Neural progenitor cell (in vitro differentiated cells): ENCODE measurements at regions not wholly inside any gene's neighbourhood (a gene's known extent, or its start where the extent isn't known, plus 50 kb on each side); places are given as distances from the start of the nearest gene placed in this dataset.

Experiments
- DNase-seq: peaks from one replicate; pipeline ENCODE4 v3.0.0-alpha.2; 2016; ENCODE audit warnings: low spot score
- H2AFZ ChIP-seq: fragments of 200-600 bp; sonication (generic); replicated peaks from 2 replicates; pipeline ENCODE4 v1.6.1; 2016; ENCODE audit warnings: antibody characterized with exemption
- H3F3A ChIP-seq: fragments of 200-600 bp; sonication (generic); 2 replicates; pipeline ENCODE4 v1.6.1; 2016; ENCODE audit warnings: antibody characterized with exemption, low read depth
- H3K27ac ChIP-seq: fragments of 200-600 bp; sonication (generic); 2 replicates; pipeline ENCODE4 v1.5.1; 2016; ENCODE audit warnings: mild to moderate bottlenecking
- H3K27me3 ChIP-seq: fragments of 200-600 bp; sonication (generic); 2 replicates; pipeline ENCODE4 v1.6.1; 2016; ENCODE audit warnings: mild to moderate bottlenecking, moderate library complexity
- H3K36me3 ChIP-seq: fragments of 200-600 bp; sonication (generic); 2 replicates; pipeline ENCODE4 v1.5.1; 2016
- H3K4me1 ChIP-seq: fragments of 200-600 bp; sonication (generic); 2 replicates; pipeline ENCODE4 v1.6.1; 2016; ENCODE audit warnings: mixed run types
- H3K4me2 ChIP-seq: fragments of 200-600 bp; sonication (generic); 2 replicates; pipeline ENCODE4 v1.6.1; 2016
- H3K4me3 ChIP-seq: fragments of 200-600 bp; sonication (generic); 2 replicates; pipeline ENCODE4 v1.5.1; 2016
- H3K79me2 ChIP-seq: fragments of 200-600 bp; sonication (generic); 2 replicates; pipeline ENCODE4 v1.6.1; 2016; ENCODE audit warnings: low read depth
- H3K9ac ChIP-seq: fragments of 200-600 bp; sonication (generic); 2 replicates; pipeline ENCODE4 v1.6.1; 2016
- H3K9me3 ChIP-seq: fragments of 200-600 bp; sonication (generic); 2 replicates; pipeline ENCODE4 v1.5.1; 2016; ENCODE audit warnings: low read depth
- H4K20me1 ChIP-seq: fragments of 200-600 bp; sonication (generic); 2 replicates; pipeline ENCODE4 v1.6.1; 2016; ENCODE audit warnings: low read depth
- H3K27ac Mint-ChIP-seq: 3 replicates; pipeline ENCODE4 v1.8.0; 2021; ENCODE audit warnings: mixed read lengths
- H3K27me3 Mint-ChIP-seq: 2 replicates; pipeline ENCODE4 v1.8.0; 2022; ENCODE audit warnings: low read depth, mild to moderate bottlenecking, inconsistent platforms, moderate library complexity, mixed read lengths; ENCODE audit not compliant: insufficient read depth
- H3K36me3 Mint-ChIP-seq: 3 replicates; pipeline ENCODE4 v1.8.0; 2021; ENCODE audit warnings: mixed read lengths
- H3K4me1 Mint-ChIP-seq: 3 replicates; pipeline ENCODE4 v1.8.0; 2021; ENCODE audit warnings: mixed read lengths
- H3K4me3 Mint-ChIP-seq: 3 replicates; pipeline ENCODE4 v1.8.0; 2021; ENCODE audit warnings: mild to moderate bottlenecking, moderate library complexity, mixed read lengths
- H3K9me3 Mint-ChIP-seq: 3 replicates; pipeline ENCODE4 v1.8.0; 2020; ENCODE audit warnings: mixed read lengths
- CTCF ChIP-seq: fragments of 200-600 bp; sonication (generic); IDR thresholded peaks from 2 replicates; pipeline ENCODE4 v1.5.1; 2017; ENCODE audit warnings: antibody characterized with exemption, mild to moderate bottlenecking
- EZH2 ChIP-seq: fragments of 200-600 bp; sonication (generic); IDR thresholded peaks from 2 replicates; pipeline ENCODE4 v1.6.1; 2017; ENCODE audit warnings: antibody characterized with exemption, mild to moderate bottlenecking, moderate library complexity
- EZH2phosphoT487 ChIP-seq: fragments of 200-600 bp; sonication (generic); IDR thresholded peaks from 2 replicates; pipeline ENCODE4 v1.6.1; 2017; ENCODE audit warnings: antibody characterized with exemption

GRCh38 chr16:72621651-72622050 lies 426.3 kb downstream of the ZFHX3 start:
- TF ChIP-seq EZH2 (no peak), CTCF (no peak), EZH2phosphoT487 (no peak)
- Histone ChIP-seq H4K20me1 (no peaks in the 10 kb centered on the region), H3F3A (no peaks in the 10 kb centered on the region), H3K9ac (no peak overlapping the region), H2AFZ (no peak overlapping the region), H3K4me3 (no peak overlapping the region), H3K27ac (no peak overlapping the region), H3K4me1 (peaks cover 1% of the 10 kb centered on the region), H3K36me3 (no peaks in the 10 kb centered on the region), H3K9me3 (no peaks in the 10 kb centered on the region), H3K79me2 (peaks cover 55% of the 10 kb centered on the region), H3K27me3 (no peaks in the 10 kb centered on the region), H3K4me2 (no peak overlapping the region)
- peaks cover 12% of the 10 kb centered on the region for H3K9me3 Mint-ChIP-seq
- no peak overlapping the region for H3K27ac Mint-ChIP-seq
- peaks cover 9% of the 10 kb centered on the region for H3K36me3 Mint-ChIP-seq
- no peaks in the 10 kb centered on the region for H3K27me3 Mint-ChIP-seq
- H3K4me1 Mint-ChIP-seq = peaks cover 5% of the 10 kb centered on the region
- H3K4me3 Mint-ChIP-seq = no peak overlapping the region
- no peak for DNase-seq

GRCh38 chr16:72620853-72621252 lies 427.1 kb downstream of the ZFHX3 start:
- no peak overlapping the region for H3K4me2 ChIP-seq
- no peak for TF ChIP-seq EZH2
- no peak for TF ChIP-seq CTCF
- no peak for TF ChIP-seq EZH2phosphoT487
- no peak overlapping the region for H3K4me3 ChIP-seq
- no peaks in the 10 kb centered on the region for H3K9me3 ChIP-seq
- H3K9ac ChIP-seq = no peak overlapping the region
- no peak overlapping the region for H2AFZ ChIP-seq
- peaks cover 47% of the 10 kb centered on the region for H3K79me2 ChIP-seq
- Mint-ChIP-seq H3K27ac (no peak overlapping the region), H3K4me3 (no peak overlapping the region), H3K27me3 (no peaks in the 10 kb centered on the region), H3K9me3 (peaks cover 13% of the 10 kb centered on the region), H3K36me3 (peaks cover 12% of the 10 kb centered on the region), H3K4me1 (peaks cover 5% of the 10 kb centered on the region)
- no peak overlapping the region for H3K27ac ChIP-seq
- H4K20me1 ChIP-seq = no peaks in the 10 kb centered on the region
- H3K36me3 ChIP-seq = no peaks in the 10 kb centered on the region
- DNase-seq = no peak
- H3K4me1 ChIP-seq = no peaks in the 10 kb centered on the region
- no peaks in the 10 kb centered on the region for H3F3A ChIP-seq
- H3K27me3 ChIP-seq = no peaks in the 10 kb centered on the region

- Histone ChIP-seq H3K9ac (no peak overlapping the region), H3K9me3 (no peaks in the 10 kb centered on the region), H3K36me3 (no peaks in the 10 kb centered on the region), H3K4me3 (no peak overlapping the region), H4K20me1 (no peaks in the 10 kb centered on the region), H3K27ac (no peak overlapping the region), H3K4me2 (no peak overlapping the region), H3F3A (no peaks in the 10 kb centered on the region), H2AFZ (no peak overlapping the region), H3K27me3 (no peaks in the 10 kb centered on the region), H3K4me1 (no peaks in the 10 kb centered on the region), H3K79me2 (peaks cover 42% of the 10 kb centered on the region)
- H3K4me3 Mint-ChIP-seq = no peak overlapping the region
- H3K9me3 Mint-ChIP-seq = peaks cover 14% of the 10 kb centered on the region
- H3K36me3 Mint-ChIP-seq = peaks cover 15% of the 10 kb centered on the region
- H3K27ac Mint-ChIP-seq = no peak overlapping the region
- no peaks in the 10 kb centered on the region for H3K27me3 Mint-ChIP-seq
- H3K4me1 Mint-ChIP-seq = peaks cover 5% of the 10 kb centered on the region
- TF ChIP-seq CTCF (no peak), EZH2 (no peak), EZH2phosphoT487 (no peak)
- DNase-seq = no peak
These were observed 427.6 kb downstream of the ZFHX3 start for GRCh38 chr16:72620348-72620747.

GRCh38 chr16:72615856-72616255 lies 432.1 kb downstream of the ZFHX3 start:
- H3K36me3 ChIP-seq = no peaks in the 10 kb centered on the region
- no peaks in the 10 kb centered on the region for H4K20me1 ChIP-seq
- no peak overlapping the region for H3K4me3 ChIP-seq
- peaks cover 17% of the 10 kb centered on the region for H3K79me2 ChIP-seq
- no peaks in the 10 kb centered on the region for H3K4me1 ChIP-seq
- Mint-ChIP-seq H3K4me1 (peaks cover 4% of the 10 kb centered on the region), H3K27ac (no peak overlapping the region), H3K36me3 (peaks cover 15% of the 10 kb centered on the region), H3K9me3 (peaks cover 14% of the 10 kb centered on the region), H3K27me3 (no peaks in the 10 kb centered on the region), H3K4me3 (no peak overlapping the region)
- DNase-seq = no peak
- H3F3A ChIP-seq = no peaks in the 10 kb centered on the region
- H3K9me3 ChIP-seq = no peaks in the 10 kb centered on the region
- H3K4me2 ChIP-seq = no peak overlapping the region
- no peak overlapping the region for H3K9ac ChIP-seq
- H2AFZ ChIP-seq = no peak overlapping the region
- TF ChIP-seq EZH2phosphoT487 (no peak), CTCF (no peak), EZH2 (no peak)
- no peak overlapping the region for H3K27ac ChIP-seq
- H3K27me3 ChIP-seq = no peaks in the 10 kb centered on the region
